LNCaP clone FGC (cell line): ENCODE measurements at regions not wholly inside any gene's neighbourhood (a gene's known extent, or its start where the extent isn't known, plus 50 kb on each side); places are given as distances from the start of the nearest gene placed in this dataset.

Experiments used
- DNase-seq: peaks from one replicate; pipeline ENCODE4 v3.0.0-alpha.2; 2011; ENCODE audit warnings: low read depth
- H3K4me3 ChIP-seq: 2 replicates; pipeline ENCODE4 v1.5.1; 2011; ENCODE audit warnings: mild to moderate bottlenecking, low read depth, low read length, control low read depth
- TF ChIP-seq, protein P1 (sequence below): IDR thresholded peaks from 2 replicates; pipeline ENCODE4 v1.5.1; 2012; ENCODE audit warnings: mild to moderate bottlenecking; ENCODE audit not compliant: control insufficient read depth, insufficient read depth; ENCODE audit errors: extremely low read depth

DNA sequence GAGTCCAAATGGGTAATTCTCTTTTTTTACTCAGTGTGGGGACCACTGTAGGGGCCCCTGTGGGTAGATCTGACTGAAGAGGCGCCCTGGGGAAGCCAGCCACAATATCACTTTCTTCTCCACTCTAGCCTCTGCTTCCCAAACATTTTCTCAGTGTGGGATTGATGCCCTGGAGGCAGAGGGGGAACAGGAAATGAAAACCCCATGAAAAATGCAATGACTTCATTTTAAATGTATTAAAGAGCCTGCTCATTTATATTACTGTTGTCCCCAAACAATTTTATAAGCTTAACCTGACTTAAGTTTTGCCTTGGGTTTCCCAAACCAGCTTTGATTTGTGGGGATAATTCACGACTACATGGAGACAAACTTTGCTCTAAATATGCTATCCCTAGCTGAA is 181.9 kb downstream of the C1orf94 start:
- TF ChIP-seq, protein P1, sequence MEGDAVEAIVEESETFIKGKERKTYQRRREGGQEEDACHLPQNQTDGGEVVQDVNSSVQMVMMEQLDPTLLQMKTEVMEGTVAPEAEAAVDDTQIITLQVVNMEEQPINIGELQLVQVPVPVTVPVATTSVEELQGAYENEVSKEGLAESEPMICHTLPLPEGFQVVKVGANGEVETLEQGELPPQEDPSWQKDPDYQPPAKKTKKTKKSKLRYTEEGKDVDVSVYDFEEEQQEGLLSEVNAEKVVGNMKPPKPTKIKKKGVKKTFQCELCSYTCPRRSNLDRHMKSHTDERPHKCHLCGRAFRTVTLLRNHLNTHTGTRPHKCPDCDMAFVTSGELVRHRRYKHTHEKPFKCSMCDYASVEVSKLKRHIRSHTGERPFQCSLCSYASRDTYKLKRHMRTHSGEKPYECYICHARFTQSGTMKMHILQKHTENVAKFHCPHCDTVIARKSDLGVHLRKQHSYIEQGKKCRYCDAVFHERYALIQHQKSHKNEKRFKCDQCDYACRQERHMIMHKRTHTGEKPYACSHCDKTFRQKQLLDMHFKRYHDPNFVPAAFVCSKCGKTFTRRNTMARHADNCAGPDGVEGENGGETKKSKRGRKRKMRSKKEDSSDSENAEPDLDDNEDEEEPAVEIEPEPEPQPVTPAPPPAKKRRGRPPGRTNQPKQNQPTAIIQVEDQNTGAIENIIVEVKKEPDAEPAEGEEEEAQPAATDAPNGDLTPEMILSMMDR, result no peak
- no peak for DNase-seq
- H3K4me3 ChIP-seq, result no peak overlapping the region

DNA sequence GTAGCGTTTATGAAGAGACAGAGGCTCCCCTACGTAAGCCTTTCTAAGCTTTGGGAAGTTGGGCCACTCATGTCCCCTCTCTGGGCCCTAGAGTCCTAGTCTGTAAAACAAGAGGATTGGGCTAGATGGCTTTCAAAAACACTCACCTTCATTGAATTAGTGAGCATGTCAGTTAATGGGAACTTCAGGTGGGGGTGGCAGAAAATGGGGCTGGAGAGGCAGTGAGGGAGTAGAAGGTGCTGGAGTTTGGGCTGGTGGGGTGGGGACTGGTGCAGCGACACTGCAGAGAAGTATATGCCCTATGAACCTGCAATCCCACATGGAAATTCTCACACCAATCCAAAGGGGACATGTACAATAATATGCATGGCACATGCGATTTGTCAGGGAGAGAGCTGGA is 182.7 kb downstream of the C1orf94 start:
- DNase-seq, result no peak
- TF ChIP-seq, protein P1, result no peak
- H3K4me3 ChIP-seq, result no peak overlapping the region

DNA sequence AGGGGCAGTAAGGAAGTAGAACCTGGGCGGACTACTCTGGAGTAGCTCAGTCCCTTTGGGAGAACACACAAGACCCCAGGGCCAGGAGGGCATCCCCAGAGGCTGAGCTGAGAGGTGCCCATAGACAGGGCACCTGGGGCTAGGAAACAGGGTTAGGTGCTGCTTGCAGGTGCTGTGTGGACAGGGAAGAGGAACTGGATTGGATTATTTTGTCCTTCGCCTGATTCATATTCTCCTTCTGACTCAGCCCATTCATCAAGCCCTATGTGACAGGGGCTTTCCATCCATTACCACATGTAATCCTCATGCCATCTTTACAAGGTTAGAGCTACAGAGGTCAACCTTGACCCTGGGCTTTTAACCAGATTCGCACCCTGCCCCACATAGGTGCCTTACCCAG is 183.9 kb downstream of the C1orf94 start:
- no peak overlapping the region for H3K4me3 ChIP-seq
- DNase-seq, result no peak
- TF ChIP-seq, protein P1, result no peak

DNA sequence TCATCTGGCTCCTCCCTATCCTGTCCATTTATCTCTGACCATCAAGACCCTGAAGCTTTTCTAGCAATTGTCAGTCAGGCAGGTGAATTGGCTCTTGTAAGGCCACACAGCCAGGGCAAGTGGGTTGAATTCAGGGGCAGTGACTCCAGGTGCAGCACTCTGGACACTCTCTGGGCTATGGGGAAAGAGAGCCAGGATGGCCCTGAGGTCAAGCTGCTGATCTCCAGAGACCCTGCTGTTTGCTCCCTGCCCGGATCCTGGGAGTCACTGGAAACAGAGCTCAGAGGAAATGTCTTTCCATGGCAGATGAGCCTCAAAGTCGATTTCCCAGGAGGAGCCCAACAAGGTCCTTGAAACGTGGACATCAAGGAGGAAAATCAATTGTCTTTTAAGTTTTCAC is 184.4 kb downstream of the C1orf94 start:
- TF ChIP-seq, protein P1, result no peak

DNA sequence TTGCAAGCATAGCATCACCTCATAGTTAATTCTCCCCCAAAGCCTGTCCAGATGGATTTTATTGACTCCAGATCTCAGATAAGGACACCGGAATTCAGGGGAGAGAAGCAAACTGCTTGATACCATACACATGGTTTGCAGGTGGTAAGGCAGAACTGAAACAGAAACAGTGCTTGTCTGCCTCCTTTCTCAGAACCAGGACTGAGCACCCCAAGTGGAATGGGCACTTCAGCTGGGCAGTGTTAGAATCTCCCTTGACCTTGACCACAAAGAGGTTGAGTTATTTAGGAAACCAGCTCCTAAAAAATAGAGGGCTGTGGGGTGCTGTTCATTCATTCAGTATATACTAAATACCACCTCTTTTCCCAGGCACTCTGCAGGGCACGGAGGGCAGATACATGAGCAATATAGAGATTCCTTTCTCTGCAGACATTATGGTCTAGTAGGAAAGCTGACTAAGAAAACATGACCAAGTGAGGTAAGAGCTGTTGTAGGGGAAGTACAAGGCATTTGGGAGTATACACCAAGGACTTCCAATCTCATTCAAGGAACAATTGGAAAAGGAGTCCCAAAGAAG is 185.2 kb downstream of the C1orf94 start:
- TF ChIP-seq, protein P1, result no peak
- no peak overlapping the region for H3K4me3 ChIP-seq
- no peak for DNase-seq

More for the DNA sequence above, 184.4 kb downstream of the C1orf94 start:
- H3K4me3 ChIP-seq, result no peak overlapping the region
- DNase-seq, result no peak

DNA sequence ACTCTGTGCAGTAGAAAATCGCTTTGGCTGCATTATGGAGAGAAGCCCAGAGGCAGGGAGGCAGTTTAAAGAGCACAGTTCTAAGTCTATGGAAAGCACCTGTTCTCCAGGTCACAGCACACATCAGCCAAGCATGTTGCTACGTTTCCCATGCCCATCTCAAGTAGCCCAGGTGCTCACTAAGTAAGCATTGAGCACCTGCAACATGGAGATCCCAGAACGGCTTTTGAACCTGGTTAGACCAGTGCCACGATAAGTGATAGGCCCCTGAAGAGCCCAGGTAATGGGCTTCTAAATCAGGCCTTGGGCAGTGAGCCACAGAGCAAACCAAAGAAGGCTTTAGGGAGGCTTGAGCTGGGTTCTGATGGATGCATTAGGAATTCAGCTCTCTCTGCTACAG is 186.2 kb downstream of the C1orf94 start:
- TF ChIP-seq, protein P1, result no peak
- no peak overlapping the region for H3K4me3 ChIP-seq
- DNase-seq, result no peak

DNA sequence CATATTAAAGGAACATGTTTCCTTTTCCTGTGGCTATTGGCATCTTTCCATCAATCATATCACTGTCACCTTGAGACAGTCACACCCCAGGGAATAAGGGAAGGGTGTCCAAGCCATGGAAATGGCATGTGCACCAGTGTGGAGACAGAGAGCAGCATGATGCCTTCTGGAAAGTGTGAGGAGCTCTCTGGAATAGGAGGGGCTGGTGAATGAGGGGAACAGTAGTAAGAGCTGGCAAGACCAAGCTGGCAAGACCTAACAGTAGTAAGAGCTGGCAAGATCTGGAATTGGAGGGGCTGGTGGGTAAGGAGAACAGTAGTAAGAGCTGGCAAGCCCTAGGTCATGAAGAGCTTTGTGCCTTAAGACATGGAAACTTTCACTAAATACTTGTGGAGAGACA is 186.7 kb downstream of the C1orf94 start:
- TF ChIP-seq, protein P1, result no peak
- DNase-seq, result no peak
- no peak overlapping the region for H3K4me3 ChIP-seq
